HCT116 (cell line): ENCODE measurements at regions not wholly inside any gene's neighbourhood (a gene's known extent, or its start where the extent isn't known, plus 50 kb on each side); places are given as distances from the start of the nearest gene placed in this dataset.

ENCODE experiments used
- ATAC-seq: fragments of 200-7000 bp; cut with Tn5 transposase; 2 replicates; pipeline ENCODE4 v1.9.1; 2020; ENCODE audit warnings: mild to moderate bottlenecking, moderate library complexity
- BruUV-seq: library from RNA; stranded (reverse); fragments of 400-500 nt; replicated peaks from 2 replicates; lab custom pipeline; 2021; lab: Mats Ljungman, UMichigan
- CTCF ChIA-PET: fragments of 300-600 bp; sonication (Branson Sonifier 250); formaldehyde crosslinking; loops from one replicate; lab custom pipeline; 2021; ENCODE audit warnings: antibody characterized with exemption; lab: Charles Lee
- POLR2A ChIA-PET: fragments of 300-600, 350-600 bp; sonication (Branson Sonifier 250); formaldehyde crosslinking; loops from one replicate; lab custom pipeline; 2021; ENCODE audit warnings: antibody characterized with exemption; lab: Charles Lee
- RAD21 ChIA-PET, 2 experiments: fragments of 300-600 bp; sonication (Branson Sonifier 250); formaldehyde crosslinking; loops; one replicate each; lab custom pipeline; 2023; ENCODE audit warnings: low total read pairs in 2 of 2; ENCODE audit not compliant: uncharacterized antibody in 2 of 2, unreplicated experiment in 2 of 2, low non-redundant PET in 1 of 2; lab: Charles Lee
- DNase-seq: peaks from one replicate; pipeline ENCODE4 v3.0.0-alpha.2; 2010; ENCODE audit warnings: low read depth, low spot score
- H2AFZ ChIP-seq: fragments of 200-600 bp; shearing (Covaris generic), sonication (generic); 2 replicates; pipeline ENCODE4 v1.6.1; 2017; ENCODE audit warnings: low read depth, mixed run types, mixed read lengths, antibody characterized with exemption, low read length; ENCODE audit not compliant: poor library complexity, severe bottlenecking
- H3K27ac ChIP-seq: 2 replicates; pipeline ENCODE4 v1.5.1; 2012; ENCODE audit warnings: low read depth, low read length
- H3K27me3 ChIP-seq: fragments of 200-600 bp; sonication (generic); 2 replicates; pipeline ENCODE4 v1.6.1; 2016; ENCODE audit warnings: mixed run types, low read length, mixed read lengths; ENCODE audit not compliant: insufficient read depth
- H3K36me3 ChIP-seq, 2 experiments: fragments of 200-500 bp in 1 of 2; fragments of 200-600 bp in 1 of 2; sonication (Bioruptor generic) in 1 of 2; sonication (generic) in 1 of 2; 2 replicates each; pipeline versions ENCODE4 v1.5.1 to v1.6.1; 2014 to 2016; ENCODE audit warnings: low read length in 2 of 2, inconsistent platforms in 1 of 2, mixed read lengths in 1 of 2, mixed run types in 1 of 2; ENCODE audit not compliant: insufficient read depth in 2 of 2, control insufficient read depth in 1 of 2
- H3K4me1 ChIP-seq, 2 experiments: fragments of 200-600 bp in 1 of 2; sonication (generic) in 1 of 2; 2 replicates each; pipeline versions ENCODE4 v1.5.1 to v1.6.1; 2012 to 2017; ENCODE audit warnings: low read length in 2 of 2, inconsistent platforms in 1 of 2, mild to moderate bottlenecking in 1 of 2, mixed read lengths in 1 of 2, mixed run types in 1 of 2, moderate library complexity in 1 of 2; ENCODE audit not compliant: insufficient read depth in 2 of 2, control insufficient read depth in 1 of 2
- H3K4me2 ChIP-seq: fragments of 200-600 bp; sonication (generic); 2 replicates; pipeline ENCODE4 v1.6.1; 2017; ENCODE audit warnings: mixed run types, low read length, mixed read lengths
- H3K4me3 ChIP-seq, 2 experiments: fragments of 200-600 bp in 1 of 2; sonication (generic) in 1 of 2; replicated peaks in 1 of 2; 2 replicates each; pipeline ENCODE4 v1.5.1; 2011 to 2016; ENCODE audit warnings: low read length in 2 of 2, control low read depth in 1 of 2, low read depth in 1 of 2, mild to moderate bottlenecking in 1 of 2, mixed read lengths in 1 of 2, mixed run types in 1 of 2
- H3K79me2 ChIP-seq: fragments of 200-600 bp; sonication (generic); 2 replicates; pipeline ENCODE4 v1.6.1; 2017; ENCODE audit warnings: mild to moderate bottlenecking, mixed run types, low read length, moderate library complexity, mixed read lengths; ENCODE audit not compliant: insufficient read depth
- H3K9ac ChIP-seq: fragments of 200-600 bp; sonication (generic); 2 replicates; pipeline ENCODE4 v1.6.1; 2016; ENCODE audit warnings: low read length, mixed read lengths
- H3K9me2 ChIP-seq: fragments of 200-600 bp; sonication (generic), shearing (Covaris generic); 2 replicates; pipeline ENCODE4 v1.6.1; 2017; ENCODE audit warnings: mixed run types, mild to moderate bottlenecking, moderate library complexity; ENCODE audit not compliant: insufficient read depth
- H3K9me3 ChIP-seq, 2 experiments: fragments of 200-500 bp in 1 of 2; fragments of 200-600 bp in 1 of 2; sonication (Bioruptor generic) in 1 of 2; sonication (generic) in 1 of 2; 2 replicates each; pipeline ENCODE4 v1.6.1; 2014 to 2017; ENCODE audit warnings: low read length in 2 of 2, mixed read lengths in 2 of 2, inconsistent platforms in 1 of 2, low read depth in 1 of 2, mild to moderate bottlenecking in 1 of 2, mixed run types in 1 of 2, moderate library complexity in 1 of 2; ENCODE audit not compliant: control insufficient read depth in 1 of 2, insufficient read depth in 1 of 2
- H4K20me1 ChIP-seq: fragments of 200-600 bp; sonication (generic), shearing (Covaris generic); 2 replicates; pipeline ENCODE4 v1.6.1; 2017; ENCODE audit warnings: mixed run types, mild to moderate bottlenecking, moderate library complexity; ENCODE audit not compliant: insufficient read depth
- CBX3 ChIP-seq: IDR thresholded peaks from 2 replicates; pipeline ENCODE4 v1.6.1; 2012; ENCODE audit warnings: low read depth
- CEBPB ChIP-seq: IDR thresholded peaks from 2 replicates; pipeline ENCODE4 v1.6.1; 2012; ENCODE audit warnings: low read depth
- ELF1 ChIP-seq: IDR thresholded peaks from 2 replicates; pipeline ENCODE4 v1.6.1; 2012; ENCODE audit warnings: low read depth, borderline replicate concordance
- EZH2phosphoT487 ChIP-seq: fragments of 200-600 bp; IDR thresholded peaks from 2 replicates; pipeline ENCODE4 v1.6.1; 2018; ENCODE audit warnings: antibody characterized with exemption, borderline replicate concordance
- FOSL1 ChIP-seq: IDR thresholded peaks from 2 replicates; pipeline ENCODE4 v1.6.1; 2012; ENCODE audit warnings: low read depth
- JUND ChIP-seq: IDR thresholded peaks from 2 replicates; pipeline ENCODE4 v1.6.1; 2012
- POLR2A ChIP-seq: IDR thresholded peaks from 2 replicates; pipeline ENCODE4 v1.7.0; 2011; ENCODE audit warnings: borderline replicate concordance; ENCODE audit not compliant: insufficient read depth, insufficient read length; ENCODE audit errors: extremely low read depth
- SIN3A ChIP-seq: IDR thresholded peaks from 2 replicates; pipeline ENCODE4 v1.6.1; 2012; ENCODE audit warnings: low read depth
- SP1 ChIP-seq: IDR thresholded peaks from 2 replicates; pipeline ENCODE4 v1.6.1; 2012; ENCODE audit warnings: low read depth
- TCF7L2 ChIP-seq: IDR thresholded peaks from 2 replicates; pipeline ENCODE4 v1.7.0; 2011; ENCODE audit warnings: borderline replicate concordance, inconsistent platforms; ENCODE audit not compliant: insufficient read depth, insufficient read length; ENCODE audit errors: extremely low read depth
- YY1 ChIP-seq: IDR thresholded peaks from 2 replicates; pipeline ENCODE4 v1.6.1; 2011; ENCODE audit warnings: low read length, low read depth, moderate library complexity, mild to moderate bottlenecking; ENCODE audit not compliant: insufficient replicate concordance; ENCODE audit errors: extremely low read depth
- ZFX ChIP-seq: fragments of 450-650 bp; IDR thresholded peaks from 2 replicates; pipeline ENCODE4 v1.6.1; 2017
- ZNF274 ChIP-seq: fragments of 200-500 bp; sonication (Bioruptor generic); IDR thresholded peaks from 2 replicates; pipeline ENCODE4 v1.6.1; 2014; ENCODE audit warnings: mild to moderate bottlenecking, low read depth, low read length, inconsistent platforms
- intact Hi-C: fragments of 100-400 bp; cut with micrococcal nuclease; formaldehyde crosslinking; loops from 2 replicates; pipeline ENCODE4 v1.10.0; 2022
- TF ChIP-seq, protein P1 (sequence below), 3 experiments: fragments of 200-600 bp in 1 of 3; sonication (generic) in 1 of 3; IDR thresholded peaks in 2 of 3; conservative IDR thresholded peaks in 1 of 3; 2 replicates each; pipeline ENCODE4 v1.5.1; 2012 to 2017; ENCODE audit warnings: low read depth in 2 of 3, low read length in 2 of 3, antibody characterized with exemption in 1 of 3, borderline replicate concordance in 1 of 3, control low read depth in 1 of 3, mild to moderate bottlenecking in 1 of 3, mixed read lengths in 1 of 3, mixed run types in 1 of 3, moderate library complexity in 1 of 3; ENCODE audit not compliant: insufficient read depth in 1 of 3
- TF ChIP-seq, protein P2 (sequence below): IDR thresholded peaks from 2 replicates; pipeline ENCODE4 v1.6.1; 2012; ENCODE audit warnings: low read depth

DNA sequence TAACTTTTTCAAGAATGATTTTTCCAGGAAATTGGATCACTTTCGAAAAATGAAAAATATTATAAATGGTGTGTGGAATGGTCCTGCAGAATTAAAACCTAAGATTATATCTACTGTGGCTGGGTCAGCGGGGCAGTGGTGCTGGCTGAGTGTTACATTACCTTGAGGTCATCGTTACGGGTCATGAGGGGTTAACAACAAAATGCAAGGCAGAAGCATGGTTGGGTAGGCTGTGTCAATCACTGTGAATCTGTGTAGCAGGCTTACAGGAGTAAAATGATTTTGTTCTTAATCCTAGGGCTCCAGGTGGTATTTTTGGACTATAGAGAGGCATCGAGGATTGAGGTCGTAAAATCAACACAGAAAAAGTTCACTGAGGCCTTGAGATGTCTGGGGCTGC, 105.2 kb upstream of the AMOT start:
- Histone ChIP-seq H3K4me1 (no peaks in the 10 kb centered on the region), H3K79me2 (no peaks in the 10 kb centered on the region), H3K36me3 (no peaks in the 10 kb centered on the region), H3K9ac (no peak overlapping the region), H3K27me3 (no peaks in the 10 kb centered on the region), H3K9me2 (no peaks in the 10 kb centered on the region), H3K4me2 (no peak overlapping the region), H3K4me3 (no peak overlapping the region), H4K20me1 (no peaks in the 10 kb centered on the region), H3K9me3 (no peaks in the 10 kb centered on the region), H2AFZ (no peak overlapping the region), H3K27ac (no peak overlapping the region)
- no peak for ATAC-seq
- ChIA-PET RAD21 (no interaction called here), POLR2A (no interaction called here), CTCF (no interaction called here)
- no peak for DNase-seq
- BruUV-seq, result no TSS peak
- intact Hi-C loops, result loop anchor here (10.0 kb wide), 1 partner anchor 191 kb away; no protein-coding TSS in a partner anchor
- no peak for TF ChIP-seq EZH2phosphoT487
- TF ChIP-seq YY1, result no peak
- no peak for TF ChIP-seq CBX3
- TF ChIP-seq TCF7L2, result no peak
- TF ChIP-seq ELF1, result no peak
- no peak for TF ChIP-seq ZNF274
- no peak for TF ChIP-seq POLR2A
- TF ChIP-seq ZFX, result no peak
- no peak for TF ChIP-seq SIN3A
- TF ChIP-seq JUND, result no peak
- TF ChIP-seq SP1, result no peak
- TF ChIP-seq, protein P1, sequence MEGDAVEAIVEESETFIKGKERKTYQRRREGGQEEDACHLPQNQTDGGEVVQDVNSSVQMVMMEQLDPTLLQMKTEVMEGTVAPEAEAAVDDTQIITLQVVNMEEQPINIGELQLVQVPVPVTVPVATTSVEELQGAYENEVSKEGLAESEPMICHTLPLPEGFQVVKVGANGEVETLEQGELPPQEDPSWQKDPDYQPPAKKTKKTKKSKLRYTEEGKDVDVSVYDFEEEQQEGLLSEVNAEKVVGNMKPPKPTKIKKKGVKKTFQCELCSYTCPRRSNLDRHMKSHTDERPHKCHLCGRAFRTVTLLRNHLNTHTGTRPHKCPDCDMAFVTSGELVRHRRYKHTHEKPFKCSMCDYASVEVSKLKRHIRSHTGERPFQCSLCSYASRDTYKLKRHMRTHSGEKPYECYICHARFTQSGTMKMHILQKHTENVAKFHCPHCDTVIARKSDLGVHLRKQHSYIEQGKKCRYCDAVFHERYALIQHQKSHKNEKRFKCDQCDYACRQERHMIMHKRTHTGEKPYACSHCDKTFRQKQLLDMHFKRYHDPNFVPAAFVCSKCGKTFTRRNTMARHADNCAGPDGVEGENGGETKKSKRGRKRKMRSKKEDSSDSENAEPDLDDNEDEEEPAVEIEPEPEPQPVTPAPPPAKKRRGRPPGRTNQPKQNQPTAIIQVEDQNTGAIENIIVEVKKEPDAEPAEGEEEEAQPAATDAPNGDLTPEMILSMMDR (IDR thresholded peaks at IDR 0.05 in 2 of 3, conservative IDR thresholded peaks at IDR 0.05 in 1 of 3; ENCODE audit: borderline replicate concordance in 1 of 3, insufficient read depth in 1 of 3, low read depth in 2 of 3, low read length in 2 of 3), result no peak
- TF ChIP-seq CEBPB, result no peak
- TF ChIP-seq FOSL1, result no peak
- TF ChIP-seq, protein P2, sequence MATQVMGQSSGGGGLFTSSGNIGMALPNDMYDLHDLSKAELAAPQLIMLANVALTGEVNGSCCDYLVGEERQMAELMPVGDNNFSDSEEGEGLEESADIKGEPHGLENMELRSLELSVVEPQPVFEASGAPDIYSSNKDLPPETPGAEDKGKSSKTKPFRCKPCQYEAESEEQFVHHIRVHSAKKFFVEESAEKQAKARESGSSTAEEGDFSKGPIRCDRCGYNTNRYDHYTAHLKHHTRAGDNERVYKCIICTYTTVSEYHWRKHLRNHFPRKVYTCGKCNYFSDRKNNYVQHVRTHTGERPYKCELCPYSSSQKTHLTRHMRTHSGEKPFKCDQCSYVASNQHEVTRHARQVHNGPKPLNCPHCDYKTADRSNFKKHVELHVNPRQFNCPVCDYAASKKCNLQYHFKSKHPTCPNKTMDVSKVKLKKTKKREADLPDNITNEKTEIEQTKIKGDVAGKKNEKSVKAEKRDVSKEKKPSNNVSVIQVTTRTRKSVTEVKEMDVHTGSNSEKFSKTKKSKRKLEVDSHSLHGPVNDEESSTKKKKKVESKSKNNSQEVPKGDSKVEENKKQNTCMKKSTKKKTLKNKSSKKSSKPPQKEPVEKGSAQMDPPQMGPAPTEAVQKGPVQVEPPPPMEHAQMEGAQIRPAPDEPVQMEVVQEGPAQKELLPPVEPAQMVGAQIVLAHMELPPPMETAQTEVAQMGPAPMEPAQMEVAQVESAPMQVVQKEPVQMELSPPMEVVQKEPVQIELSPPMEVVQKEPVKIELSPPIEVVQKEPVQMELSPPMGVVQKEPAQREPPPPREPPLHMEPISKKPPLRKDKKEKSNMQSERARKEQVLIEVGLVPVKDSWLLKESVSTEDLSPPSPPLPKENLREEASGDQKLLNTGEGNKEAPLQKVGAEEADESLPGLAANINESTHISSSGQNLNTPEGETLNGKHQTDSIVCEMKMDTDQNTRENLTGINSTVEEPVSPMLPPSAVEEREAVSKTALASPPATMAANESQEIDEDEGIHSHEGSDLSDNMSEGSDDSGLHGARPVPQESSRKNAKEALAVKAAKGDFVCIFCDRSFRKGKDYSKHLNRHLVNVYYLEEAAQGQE, result no peak
